Activated CD8-positive, alpha-beta T cell treated with anti-CD3 and anti-CD28 coated beads for 36 hours (primary cell): ENCODE measurements at regions not wholly inside any gene's neighbourhood (a gene's known extent, or its start where the extent isn't known, plus 50 kb on each side); places are given as distances from the start of the nearest gene placed in this dataset.

ENCODE experiments used
- ATAC-seq: fragments of 200-7000 bp; cut with Tn5 transposase; one replicate; pipeline ENCODE4 v1.10.0; 2021; ENCODE audit warnings: mild to moderate bottlenecking, moderate library complexity
- CTCF ChIA-PET: fragments of 350-600 bp; sonication (Branson Sonifier 250); formaldehyde crosslinking; loops from one replicate; lab custom pipeline; 2021; ENCODE audit warnings: antibody characterized with exemption; lab: Charles Lee
- POLR2A ChIA-PET: fragments of 350-600 bp; sonication (Branson Sonifier 250); formaldehyde crosslinking; loops from one replicate; lab custom pipeline; 2021; ENCODE audit warnings: antibody characterized with exemption; lab: Charles Lee
- DNase-seq: peaks from one replicate; pipeline ENCODE4 v3.0.0-alpha.2; 2020
- H3K27ac Mint-ChIP-seq: one replicate; pipeline ENCODE4 v1.8.0; 2021; ENCODE audit warnings: mild to moderate bottlenecking, mixed read lengths
- H3K27me3 Mint-ChIP-seq: one replicate; pipeline ENCODE4 v1.8.0; 2021; ENCODE audit warnings: mixed read lengths
- H3K36me3 Mint-ChIP-seq: one replicate; pipeline ENCODE4 v1.8.0; 2021; ENCODE audit warnings: low read depth, mixed read lengths
- H3K4me1 Mint-ChIP-seq: one replicate; pipeline ENCODE4 v1.8.0; 2021; ENCODE audit warnings: low read depth, mixed read lengths
- H3K4me3 Mint-ChIP-seq: one replicate; pipeline ENCODE4 v1.8.0; 2021; ENCODE audit warnings: mild to moderate bottlenecking, moderate library complexity, mixed read lengths
- H3K9me3 Mint-ChIP-seq: one replicate; pipeline ENCODE4 v1.8.0; 2021; ENCODE audit warnings: mixed read lengths
- intact Hi-C: fragments of 100-400 bp; cut with micrococcal nuclease; formaldehyde crosslinking; loops from one replicate; pipeline ENCODE4 v1.10.0; 2022
- TF ChIP-seq, protein P1 (sequence below): fragments of 200-600 bp; IDR thresholded peaks from one replicate; pipeline ENCODE4 v1.8.0; 2022; ENCODE audit warnings: antibody characterized with exemption, mild to moderate bottlenecking

DNA sequence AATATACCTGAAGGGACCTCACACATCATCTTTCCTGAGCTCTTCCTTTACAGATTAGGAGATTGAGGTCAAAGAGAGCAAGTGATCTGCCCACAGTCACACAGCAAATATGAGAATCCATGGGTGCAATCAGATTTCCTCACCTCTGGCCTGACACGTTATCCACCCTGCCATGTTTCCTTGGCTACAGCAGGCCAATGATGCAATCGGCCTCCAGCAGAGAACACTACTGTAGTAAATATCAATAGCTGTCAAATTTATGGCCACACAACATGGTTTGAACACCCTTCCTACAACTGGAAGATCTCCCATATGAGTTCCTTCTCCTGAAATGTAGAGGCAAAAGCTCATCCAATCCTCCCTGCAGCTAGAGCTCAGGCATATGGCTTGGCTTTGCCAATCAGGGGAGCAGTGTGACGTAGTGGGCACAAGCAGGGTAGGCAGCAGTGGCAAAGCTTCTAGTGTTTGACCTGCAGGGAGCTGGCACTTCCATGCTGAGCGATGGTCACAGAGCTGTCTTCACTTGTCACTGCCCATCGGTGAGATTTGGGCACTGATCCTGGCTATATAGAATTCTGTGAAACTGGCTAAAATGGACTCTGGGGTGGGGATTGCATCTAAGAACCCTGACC is 271.3 kb downstream of the TJP1 start:
- ChIA-PET CTCF (no interaction called here), POLR2A (no interaction called here)
- Mint-ChIP-seq H3K27ac (no peak overlapping the region), H3K36me3 (no peaks in the 10 kb centered on the region), H3K4me1 (no peaks in the 10 kb centered on the region), H3K9me3 (peaks cover 4% of the 10 kb centered on the region), H3K27me3 (peaks cover 9% of the 10 kb centered on the region), H3K4me3 (no peak overlapping the region)
- TF ChIP-seq, protein P1, sequence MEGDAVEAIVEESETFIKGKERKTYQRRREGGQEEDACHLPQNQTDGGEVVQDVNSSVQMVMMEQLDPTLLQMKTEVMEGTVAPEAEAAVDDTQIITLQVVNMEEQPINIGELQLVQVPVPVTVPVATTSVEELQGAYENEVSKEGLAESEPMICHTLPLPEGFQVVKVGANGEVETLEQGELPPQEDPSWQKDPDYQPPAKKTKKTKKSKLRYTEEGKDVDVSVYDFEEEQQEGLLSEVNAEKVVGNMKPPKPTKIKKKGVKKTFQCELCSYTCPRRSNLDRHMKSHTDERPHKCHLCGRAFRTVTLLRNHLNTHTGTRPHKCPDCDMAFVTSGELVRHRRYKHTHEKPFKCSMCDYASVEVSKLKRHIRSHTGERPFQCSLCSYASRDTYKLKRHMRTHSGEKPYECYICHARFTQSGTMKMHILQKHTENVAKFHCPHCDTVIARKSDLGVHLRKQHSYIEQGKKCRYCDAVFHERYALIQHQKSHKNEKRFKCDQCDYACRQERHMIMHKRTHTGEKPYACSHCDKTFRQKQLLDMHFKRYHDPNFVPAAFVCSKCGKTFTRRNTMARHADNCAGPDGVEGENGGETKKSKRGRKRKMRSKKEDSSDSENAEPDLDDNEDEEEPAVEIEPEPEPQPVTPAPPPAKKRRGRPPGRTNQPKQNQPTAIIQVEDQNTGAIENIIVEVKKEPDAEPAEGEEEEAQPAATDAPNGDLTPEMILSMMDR, result no peak
- intact Hi-C loops, result no loop called here
- DNase-seq (no peak), ATAC-seq (no peak)

DNA sequence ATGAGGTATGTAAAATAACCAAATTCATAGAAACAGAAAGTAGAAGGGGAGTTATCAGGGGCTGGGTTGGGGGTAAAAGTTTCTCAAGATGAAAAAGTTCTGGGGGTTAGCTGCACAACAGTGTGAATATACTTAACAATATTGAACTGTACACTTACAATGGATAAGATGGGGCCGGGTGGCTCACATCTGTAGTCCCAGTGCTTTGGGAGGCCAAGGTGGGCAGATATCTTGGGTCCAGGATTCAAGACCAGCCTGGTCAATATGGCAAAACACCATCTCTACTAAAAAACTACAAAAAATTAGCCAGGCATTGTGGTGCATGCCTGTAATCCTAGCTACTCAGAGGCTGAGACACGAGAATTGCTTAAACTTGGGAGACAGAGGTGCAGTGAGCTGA is 274.3 kb downstream of the TJP1 start:
- TF ChIP-seq, protein P1, result no peak
- DNase-seq, result no peak
- no peak overlapping the region for H3K27ac Mint-ChIP-seq
- ChIA-PET CTCF (no interaction called here), POLR2A (no interaction called here)
- no peaks in the 10 kb centered on the region for H3K36me3 Mint-ChIP-seq
- peaks cover 9% of the 10 kb centered on the region for H3K27me3 Mint-ChIP-seq
- H3K9me3 Mint-ChIP-seq, result peaks cover 10% of the 10 kb centered on the region
- H3K4me1 Mint-ChIP-seq, result no peaks in the 10 kb centered on the region
- H3K4me3 Mint-ChIP-seq, result no peak overlapping the region
- intact Hi-C loops, result no loop called here
- no peak for ATAC-seq

DNA sequence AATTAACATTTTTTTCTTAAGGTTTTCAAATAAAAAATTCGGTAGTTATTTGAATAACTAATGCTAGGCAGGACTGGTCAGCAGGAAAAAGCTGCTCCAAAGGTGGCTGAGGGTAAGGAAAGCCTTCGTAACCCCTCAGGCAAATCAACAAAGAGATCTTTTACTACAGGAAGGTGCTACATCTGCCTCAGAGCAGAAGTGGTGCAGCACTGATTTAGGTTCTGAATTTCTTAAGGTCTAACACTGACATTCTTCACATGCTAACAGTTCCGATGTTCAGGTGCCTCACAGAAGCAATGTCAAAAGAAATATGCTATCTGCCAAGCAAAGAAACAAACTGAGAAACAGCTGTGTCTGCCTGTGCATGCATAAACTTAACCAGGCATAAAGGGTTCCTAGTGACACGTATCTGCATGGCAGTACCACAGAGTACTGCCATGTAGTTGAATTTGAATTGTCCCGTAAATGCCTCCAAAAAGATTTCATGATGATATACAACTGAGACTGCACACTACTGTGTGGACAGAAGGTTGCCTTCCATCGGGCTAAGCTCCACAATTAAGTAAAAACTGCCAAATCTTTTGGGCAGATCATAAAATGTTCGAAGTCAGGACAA is 275.0 kb upstream of the NSMCE3 start:
- Mint-ChIP-seq H3K9me3 (peaks cover 10% of the 10 kb centered on the region), H3K4me3 (no peak overlapping the region), H3K36me3 (no peaks in the 10 kb centered on the region), H3K4me1 (no peaks in the 10 kb centered on the region), H3K27me3 (peaks cover 4% of the 10 kb centered on the region), H3K27ac (no peak overlapping the region)
- ATAC-seq, result no peak
- no peak for DNase-seq
- POLR2A ChIA-PET, result no interaction called here
- intact Hi-C loops, result loop anchor here (1.0 kb wide), 1 partner anchor 16 kb away; no protein-coding TSS in a partner anchor
- TF ChIP-seq, protein P1, result no peak
- CTCF ChIA-PET, result no interaction called here

DNA sequence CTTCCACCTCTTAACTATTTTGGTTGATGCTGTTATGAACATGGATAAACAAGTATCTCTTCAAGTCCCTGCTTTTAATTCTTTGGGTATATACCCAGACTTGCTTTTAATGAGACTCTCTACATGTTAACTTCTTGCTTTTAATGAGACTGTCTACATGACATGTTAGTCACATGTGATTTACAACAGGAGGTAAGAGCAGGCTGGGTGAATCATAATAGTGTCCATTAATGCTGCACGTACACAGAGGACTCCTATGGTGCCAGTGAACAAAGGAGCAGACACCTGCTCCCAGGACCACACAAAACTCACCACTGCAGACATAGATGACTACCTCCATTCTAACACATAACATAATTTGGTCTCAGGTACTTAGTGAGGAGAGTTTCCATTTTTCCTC is 273.4 kb upstream of the NSMCE3 start:
- CTCF ChIA-PET, result no interaction called here
- DNase-seq, result no peak
- TF ChIP-seq, protein P1, result no peak
- intact Hi-C loops, result no loop called here
- peaks cover 4% of the 10 kb centered on the region for H3K27me3 Mint-ChIP-seq
- ATAC-seq, result no peak
- POLR2A ChIA-PET, result no interaction called here
- H3K27ac Mint-ChIP-seq, result no peak overlapping the region
- no peaks in the 10 kb centered on the region for H3K36me3 Mint-ChIP-seq
- no peaks in the 10 kb centered on the region for H3K4me1 Mint-ChIP-seq
- peaks cover 10% of the 10 kb centered on the region for H3K9me3 Mint-ChIP-seq
- no peak overlapping the region for H3K4me3 Mint-ChIP-seq

DNA sequence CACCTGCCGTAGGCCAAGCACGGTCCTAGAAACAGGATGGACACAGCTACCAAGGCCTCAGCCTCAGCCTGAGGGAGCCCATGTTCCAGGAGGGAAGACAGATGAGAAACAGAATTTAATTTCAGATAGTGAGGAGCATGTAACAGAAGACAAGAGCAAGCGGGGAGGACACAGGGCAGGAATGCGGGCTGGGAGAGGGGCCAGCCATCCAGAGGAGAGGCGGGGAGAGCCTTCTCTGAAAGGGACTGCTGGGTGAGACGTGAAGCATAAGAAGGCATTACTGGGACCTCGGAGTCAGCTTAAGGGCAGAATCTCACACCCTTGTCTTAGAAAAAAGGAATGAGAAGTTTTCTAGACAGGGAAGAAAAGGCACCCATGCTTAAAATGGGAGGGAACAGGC is 271.7 kb upstream of the NSMCE3 start:
- TF ChIP-seq, protein P1, result no peak
- ChIA-PET CTCF (no interaction called here), POLR2A (no interaction called here)
- peaks cover 9% of the 10 kb centered on the region for H3K9me3 Mint-ChIP-seq
- no peaks in the 10 kb centered on the region for H3K36me3 Mint-ChIP-seq
- no peak overlapping the region for H3K27ac Mint-ChIP-seq
- ATAC-seq, result no peak
- peaks cover 2% of the 10 kb centered on the region for H3K27me3 Mint-ChIP-seq
- no peak overlapping the region for H3K4me3 Mint-ChIP-seq
- no peak for DNase-seq
- intact Hi-C loops, result no loop called here
- no peaks in the 10 kb centered on the region for H3K4me1 Mint-ChIP-seq
